HFFc6 (cell line): ENCODE measurements at regions not wholly inside any gene's neighbourhood (a gene's known extent, or its start where the extent isn't known, plus 50 kb on each side); places are given as distances from the start of the nearest gene placed in this dataset.

Experiments used
- DNase-seq: peaks from one replicate; pipeline ENCODE4 v3.0.0-alpha.2; 2018
- H3K27ac Mint-ChIP-seq: 2 replicates; pipeline ENCODE4 v1.8.0; 2020; ENCODE audit warnings: mild to moderate bottlenecking, mixed read lengths
- H3K27me3 Mint-ChIP-seq: 2 replicates; pipeline ENCODE4 v1.8.0; 2021; ENCODE audit warnings: mild to moderate bottlenecking, moderate library complexity, mixed read lengths; ENCODE audit not compliant: insufficient read depth
- H3K36me3 Mint-ChIP-seq: 2 replicates; pipeline ENCODE4 v1.8.0; 2021; ENCODE audit warnings: low read depth, mixed read lengths
- H3K4me1 Mint-ChIP-seq: 2 replicates; pipeline ENCODE4 v1.8.0; 2020; ENCODE audit warnings: low read depth, mixed read lengths
- H3K4me3 Mint-ChIP-seq: 2 replicates; pipeline ENCODE4 v1.8.0; 2020; ENCODE audit warnings: mild to moderate bottlenecking, moderate library complexity, mixed read lengths
- H3K9me3 Mint-ChIP-seq: 2 replicates; pipeline ENCODE4 v1.8.0; 2020; ENCODE audit warnings: mild to moderate bottlenecking, mixed read lengths
- TF ChIP-seq, protein P1 (sequence below): fragments of 200-600 bp; sonication (generic); IDR thresholded peaks from 2 replicates; pipeline ENCODE4 v1.5.0; 2021; ENCODE audit warnings: antibody characterized with exemption, mild to moderate bottlenecking

DNA sequence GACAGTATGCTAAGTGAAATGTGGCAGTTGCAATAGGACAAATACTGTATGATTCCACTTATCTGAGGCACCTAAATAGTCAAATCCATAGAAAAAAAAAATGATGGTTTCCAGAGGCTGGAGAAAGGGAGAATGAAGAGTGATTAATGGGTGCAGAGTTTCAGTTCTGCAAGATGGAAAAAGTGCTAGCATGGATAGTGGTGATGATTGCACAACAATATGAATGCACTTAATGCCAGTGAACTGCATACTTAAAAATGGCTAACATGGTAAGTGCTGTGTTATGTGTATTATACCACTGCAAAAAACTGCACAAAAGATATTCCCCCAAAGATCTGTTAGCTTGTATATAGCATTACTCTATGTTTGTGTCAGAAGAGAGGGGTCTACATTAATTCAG, 185.4 kb downstream of the INHBB start:
- peaks cover 8% of the 10 kb centered on the region for H3K4me1 Mint-ChIP-seq
- H3K36me3 Mint-ChIP-seq = no peaks in the 10 kb centered on the region
- TF ChIP-seq, protein P1, sequence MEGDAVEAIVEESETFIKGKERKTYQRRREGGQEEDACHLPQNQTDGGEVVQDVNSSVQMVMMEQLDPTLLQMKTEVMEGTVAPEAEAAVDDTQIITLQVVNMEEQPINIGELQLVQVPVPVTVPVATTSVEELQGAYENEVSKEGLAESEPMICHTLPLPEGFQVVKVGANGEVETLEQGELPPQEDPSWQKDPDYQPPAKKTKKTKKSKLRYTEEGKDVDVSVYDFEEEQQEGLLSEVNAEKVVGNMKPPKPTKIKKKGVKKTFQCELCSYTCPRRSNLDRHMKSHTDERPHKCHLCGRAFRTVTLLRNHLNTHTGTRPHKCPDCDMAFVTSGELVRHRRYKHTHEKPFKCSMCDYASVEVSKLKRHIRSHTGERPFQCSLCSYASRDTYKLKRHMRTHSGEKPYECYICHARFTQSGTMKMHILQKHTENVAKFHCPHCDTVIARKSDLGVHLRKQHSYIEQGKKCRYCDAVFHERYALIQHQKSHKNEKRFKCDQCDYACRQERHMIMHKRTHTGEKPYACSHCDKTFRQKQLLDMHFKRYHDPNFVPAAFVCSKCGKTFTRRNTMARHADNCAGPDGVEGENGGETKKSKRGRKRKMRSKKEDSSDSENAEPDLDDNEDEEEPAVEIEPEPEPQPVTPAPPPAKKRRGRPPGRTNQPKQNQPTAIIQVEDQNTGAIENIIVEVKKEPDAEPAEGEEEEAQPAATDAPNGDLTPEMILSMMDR = no peak
- H3K9me3 Mint-ChIP-seq = no peaks in the 10 kb centered on the region
- DNase-seq = no peak
- no peak overlapping the region for H3K27ac Mint-ChIP-seq
- no peak overlapping the region for H3K4me3 Mint-ChIP-seq
- peaks cover 13% of the 10 kb centered on the region for H3K27me3 Mint-ChIP-seq

DNA sequence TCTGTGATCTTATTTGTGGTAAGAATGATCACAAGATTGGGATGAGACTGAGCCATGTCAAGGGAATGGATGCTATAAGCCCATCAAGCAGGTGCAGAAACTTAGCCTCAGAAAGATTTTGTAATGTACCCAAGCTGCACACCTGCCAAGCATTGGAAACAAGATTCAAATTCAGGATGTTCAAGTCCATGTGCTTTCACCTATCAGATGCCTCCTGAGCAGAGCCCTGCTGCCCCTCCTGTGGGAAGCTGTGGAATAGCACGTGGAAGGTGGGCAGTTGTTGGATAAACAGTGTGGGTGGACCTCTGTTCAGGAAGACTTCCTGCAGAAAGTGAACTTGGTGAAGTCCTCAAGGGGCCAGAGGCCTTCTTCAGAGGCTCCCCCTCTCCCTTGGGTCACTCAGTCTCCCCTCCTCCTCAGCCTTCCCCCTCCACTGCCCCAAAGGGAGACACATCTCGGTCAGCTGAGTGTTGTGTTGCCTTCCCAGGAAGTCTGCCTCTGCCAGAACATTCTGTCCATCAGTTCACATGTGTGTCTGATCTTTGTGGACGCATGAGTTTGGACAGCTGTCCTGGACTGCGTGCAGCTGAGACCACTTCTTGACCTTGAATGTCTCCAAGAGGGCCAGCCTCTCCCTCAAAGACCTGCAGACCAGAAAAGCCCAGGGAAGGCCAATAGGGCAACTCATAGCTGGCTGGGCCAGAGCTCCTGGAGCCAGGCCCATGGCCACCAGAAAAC, 186.1 kb downstream of the INHBB start:
- Mint-ChIP-seq H3K36me3 (no peaks in the 10 kb centered on the region), H3K4me3 (no peak overlapping the region), H3K27ac (no peak overlapping the region), H3K27me3 (peaks cover 13% of the 10 kb centered on the region), H3K9me3 (no peaks in the 10 kb centered on the region), H3K4me1 (peaks cover 8% of the 10 kb centered on the region)
- no peak for DNase-seq
- TF ChIP-seq, protein P1 = no peak

DNA sequence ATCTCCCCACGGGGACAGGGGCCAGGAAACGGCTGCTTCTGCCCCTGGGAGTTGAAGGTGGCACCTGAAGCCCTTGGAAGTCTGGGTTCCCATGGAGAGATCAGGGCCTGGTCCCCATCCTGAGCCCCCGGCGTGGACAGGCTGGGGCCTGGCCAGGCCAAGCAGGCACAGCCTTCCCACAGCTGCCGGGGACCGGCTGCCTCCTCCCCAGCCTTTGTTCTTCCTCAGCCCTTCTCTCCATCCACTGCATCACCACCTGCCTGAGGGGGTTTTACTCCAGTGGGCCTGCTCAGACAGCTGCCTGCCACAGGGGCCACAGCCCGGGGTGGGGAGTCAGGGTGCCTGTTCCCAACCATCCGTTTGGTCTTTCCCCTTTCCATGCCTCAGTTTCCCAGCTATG, 187.7 kb downstream of the INHBB start:
- Mint-ChIP-seq H3K4me3 (no peak overlapping the region), H3K27ac (no peak overlapping the region), H3K27me3 (peaks cover 7% of the 10 kb centered on the region), H3K9me3 (no peaks in the 10 kb centered on the region), H3K36me3 (no peaks in the 10 kb centered on the region), H3K4me1 (no peaks in the 10 kb centered on the region; the same call in 1 of the 2 replicates)
- TF ChIP-seq, protein P1 = no peak
- no peak for DNase-seq

DNA sequence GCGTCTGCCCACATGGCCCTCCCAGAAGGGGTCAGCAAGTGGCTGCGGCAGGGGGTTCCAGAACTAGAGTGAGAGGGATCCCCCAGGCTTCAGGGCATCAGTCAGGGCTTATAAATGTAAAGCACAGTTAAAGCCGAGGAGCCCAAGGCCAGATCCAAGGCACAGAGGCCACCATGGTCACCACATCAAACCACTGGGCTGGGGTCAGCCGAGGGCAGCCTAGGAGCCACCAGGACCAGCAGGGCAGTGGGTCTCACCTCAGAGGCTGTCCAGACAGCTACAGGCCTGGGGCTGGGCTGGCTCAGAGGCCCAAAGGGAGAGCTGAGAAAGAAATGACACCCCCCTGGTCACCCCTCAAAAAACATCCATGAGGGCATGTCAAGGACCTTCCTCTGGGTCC, 188.5 kb downstream of the INHBB start:
- no peak for DNase-seq
- Mint-ChIP-seq H3K36me3 (no peaks in the 10 kb centered on the region), H3K27me3 (peaks cover 7% of the 10 kb centered on the region), H3K4me3 (no peak overlapping the region), H3K4me1 (peaks cover 2% of the 10 kb centered on the region), H3K27ac (no peak overlapping the region), H3K9me3 (no peaks in the 10 kb centered on the region)
- TF ChIP-seq, protein P1 = no peak

DNA sequence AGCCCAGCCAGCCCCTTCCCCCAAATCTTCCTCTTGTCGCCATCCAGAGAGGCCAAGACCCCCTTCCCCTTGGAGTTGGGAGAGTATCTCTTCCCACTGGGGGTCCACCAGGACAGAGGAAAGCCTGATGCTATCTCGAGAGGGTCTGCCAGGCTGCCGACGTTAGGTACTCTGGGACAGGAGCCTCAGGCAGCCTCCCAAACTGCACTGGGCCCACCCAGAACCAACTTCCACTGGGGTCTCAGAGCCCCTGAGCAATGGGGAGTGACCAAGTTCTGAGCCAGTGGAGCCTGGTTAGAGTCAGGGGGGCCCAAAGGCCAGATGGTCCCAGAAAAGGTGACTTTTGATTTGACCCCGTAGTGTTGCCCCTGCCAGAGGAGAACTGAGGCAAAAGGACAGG, 189.1 kb downstream of the INHBB start:
- Mint-ChIP-seq H3K27ac (no peak overlapping the region), H3K9me3 (no peaks in the 10 kb centered on the region), H3K4me3 (no peak overlapping the region), H3K36me3 (no peaks in the 10 kb centered on the region), H3K27me3 (peaks cover 7% of the 10 kb centered on the region), H3K4me1 (peaks cover 9% of the 10 kb centered on the region)
- DNase-seq = no peak
- TF ChIP-seq, protein P1 = no peak

DNA sequence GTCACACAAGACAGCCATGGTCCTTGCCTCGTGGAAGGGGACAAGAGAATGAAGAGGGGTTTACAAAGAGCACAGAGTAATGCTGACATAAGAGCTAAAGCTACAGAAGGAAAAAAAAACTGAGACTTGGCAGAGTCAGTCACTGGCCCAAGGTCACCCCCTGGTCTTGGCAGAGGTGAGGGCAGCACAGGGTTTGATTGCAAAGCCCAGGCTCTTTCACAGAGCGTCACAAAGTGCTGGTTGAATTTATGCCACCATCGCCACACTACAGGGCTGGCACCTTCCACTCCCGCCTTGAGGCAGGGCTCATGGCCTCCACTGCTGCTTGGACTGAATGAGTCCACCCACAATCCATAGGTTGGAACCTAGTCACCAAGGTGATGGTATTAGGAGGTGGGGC, 190.2 kb downstream of the INHBB start:
- H3K9me3 Mint-ChIP-seq = no peaks in the 10 kb centered on the region
- H3K4me3 Mint-ChIP-seq = no peak overlapping the region
- TF ChIP-seq, protein P1 = no peak
- H3K27me3 Mint-ChIP-seq = peaks cover 7% of the 10 kb centered on the region
- no peak for DNase-seq
- H3K4me1 Mint-ChIP-seq = peaks cover 19% of the 10 kb centered on the region
- H3K36me3 Mint-ChIP-seq = no peaks in the 10 kb centered on the region
- H3K27ac Mint-ChIP-seq = no peak overlapping the region
